HEK293 (cell line): ENCODE measurements at regions not wholly inside any gene's neighbourhood (a gene's known extent, or its start where the extent isn't known, plus 50 kb on each side); places are given as distances from the start of the nearest gene placed in this dataset.
A peak's percentile ranks its signal among the peaks of the same experiment; 100 is the strongest.
"Not testable (repeated sequence)": the region's sequence is repeated elsewhere in the genome, so short reads cannot be mapped to it uniquely, and the experiment has no call there.

Experiments used
- CTCF ChIA-PET: fragments of 350-600 bp; formaldehyde crosslinking; extraction: SDS; loops from one replicate; lab custom pipeline; 2021; ENCODE audit warnings: antibody characterized with exemption; lab: Yijun Ruan, JAX
- POLR2A ChIA-PET: fragments of 300-600 bp; formaldehyde crosslinking; extraction: SDS; loops from one replicate; lab custom pipeline; 2020; ENCODE audit warnings: antibody characterized with exemption, inconsistent platforms; lab: Yijun Ruan, JAX
- H3K27ac ChIP-seq: fragments of 200-500 bp; sonication (Bioruptor generic); 2 replicates; pipeline ENCODE4 v1.5.1; 2014; ENCODE audit warnings: low read depth, low read length, control low read depth, inconsistent platforms; ENCODE audit errors: extremely low read depth
- H3K36me3 ChIP-seq, 2 experiments: fragments of 200-500 bp in 1 of 2; sonication (Bioruptor generic) in 1 of 2; 1 replicate in 1 of 2; 2 replicates in 1 of 2; pipeline ENCODE4 v1.5.1; 2014 to 2017; ENCODE audit warnings: inconsistent platforms in 2 of 2, low read length in 2 of 2; ENCODE audit not compliant: control insufficient read depth in 2 of 2, insufficient read depth in 1 of 2
- H3K4me1 ChIP-seq: fragments of 200-500 bp; sonication (Bioruptor generic); 2 replicates; pipeline ENCODE4 v1.5.1; 2014; ENCODE audit warnings: mild to moderate bottlenecking, low read length, inconsistent platforms; ENCODE audit not compliant: control insufficient read depth, insufficient read depth
- H3K4me3 ChIP-seq: 2 replicates; pipeline ENCODE4 v1.5.1; 2011; ENCODE audit warnings: low read depth, mild to moderate bottlenecking, control low read depth, low read length, moderate library complexity
- H3K9me3 ChIP-seq: fragments of 200-500 bp; sonication (Bioruptor generic); 2 replicates; pipeline ENCODE4 v1.5.1; 2014; ENCODE audit warnings: low read depth, low read length, inconsistent platforms; ENCODE audit not compliant: control insufficient read depth, insufficient read depth
- KLF17 ChIP-seq: fragments of 450-650 bp; formaldehyde crosslinking; IDR thresholded peaks from 2 replicates; pipeline ENCODE4 v1.5.1; 2016; ENCODE audit warnings: missing biosample characterization, missing genetic modification characterization
- KLF9 ChIP-seq: fragments of 450-650 bp; formaldehyde crosslinking; IDR thresholded peaks from 2 replicates; pipeline ENCODE4 v1.5.1; 2016; ENCODE audit warnings: missing biosample characterization, missing genetic modification characterization, low read depth
- OVOL3 ChIP-seq: fragments of 450-650 bp; formaldehyde crosslinking; IDR thresholded peaks from 2 replicates; pipeline ENCODE4 v1.5.1; 2016; ENCODE audit warnings: missing biosample characterization, missing genetic modification characterization
- TCF7L2 ChIP-seq: IDR thresholded peaks from 2 replicates; pipeline ENCODE4 v1.6.1; 2011; ENCODE audit warnings: low read depth, mild to moderate bottlenecking, inconsistent platforms, low read length, moderate library complexity, borderline replicate concordance
- TRIM28 ChIP-seq: IDR thresholded peaks from 2 replicates; pipeline ENCODE4 v1.6.1; 2011; ENCODE audit warnings: low read length, control low read depth, borderline replicate concordance
- WT1 ChIP-seq: fragments of 450-650 bp; formaldehyde crosslinking; IDR thresholded peaks from 2 replicates; pipeline ENCODE4 v1.5.1; 2016; ENCODE audit warnings: missing biosample characterization, missing genetic modification characterization
- ZBTB7A ChIP-seq: fragments of 450-650 bp; formaldehyde crosslinking; IDR thresholded peaks from 2 replicates; pipeline ENCODE4 v1.5.1; 2016; ENCODE audit warnings: low read depth, missing biosample characterization, missing genetic modification characterization
- ZFP41 ChIP-seq: fragments of 450-650 bp; formaldehyde crosslinking; IDR thresholded peaks from 2 replicates; pipeline ENCODE4 v1.5.1; 2016; ENCODE audit warnings: missing biosample characterization, missing genetic modification characterization, borderline replicate concordance
- ZFP69B ChIP-seq: fragments of 450-650 bp; formaldehyde crosslinking; IDR thresholded peaks from 2 replicates; pipeline ENCODE4 v1.5.1; 2016; ENCODE audit warnings: missing biosample characterization, missing genetic modification characterization
- ZNF133 ChIP-seq: fragments of 450-650 bp; formaldehyde crosslinking; IDR thresholded peaks from 2 replicates; pipeline ENCODE4 v1.5.1; 2016; ENCODE audit warnings: missing biosample characterization, missing genetic modification characterization
- ZNF146 ChIP-seq: fragments of 450-650 bp; formaldehyde crosslinking; IDR thresholded peaks from 2 replicates; pipeline ENCODE4 v1.5.1; 2016; ENCODE audit warnings: missing biosample characterization, missing genetic modification characterization
- ZNF23 ChIP-seq: fragments of 450-650 bp; formaldehyde crosslinking; IDR thresholded peaks from 2 replicates; pipeline ENCODE4 v1.5.1; 2016; ENCODE audit warnings: missing biosample characterization, missing genetic modification characterization, borderline replicate concordance
- ZNF433 ChIP-seq: fragments of 450-650 bp; formaldehyde crosslinking; IDR thresholded peaks from 2 replicates; pipeline ENCODE4 v1.5.1; 2016; ENCODE audit warnings: missing biosample characterization, missing genetic modification characterization, low read depth
- ZNF513 ChIP-seq: fragments of 450-650 bp; IDR thresholded peaks from 2 replicates; pipeline ENCODE4 v1.5.1; 2018; ENCODE audit warnings: missing biosample characterization, missing genetic modification characterization
- ZNF610 ChIP-seq: fragments of 450-650 bp; formaldehyde crosslinking; IDR thresholded peaks from 2 replicates; pipeline ENCODE4 v1.5.1; 2016; ENCODE audit warnings: missing biosample characterization, missing genetic modification characterization, borderline replicate concordance
- ZNF677 ChIP-seq: fragments of 450-650 bp; IDR thresholded peaks from 2 replicates; pipeline ENCODE4 v1.5.0; 2018; ENCODE audit warnings: missing biosample characterization, mild to moderate bottlenecking, missing genetic modification characterization, moderate library complexity
- ZNF843 ChIP-seq: fragments of 450-650 bp; formaldehyde crosslinking; IDR thresholded peaks from 2 replicates; pipeline ENCODE4 v1.5.1; 2016; ENCODE audit warnings: missing biosample characterization, missing genetic modification characterization
- TF ChIP-seq, protein P1 (sequence below): fragments of 450-650 bp; formaldehyde crosslinking; IDR thresholded peaks from 2 replicates; pipeline ENCODE4 v1.5.1; 2016; ENCODE audit warnings: missing biosample characterization, missing genetic modification characterization
- TF ChIP-seq, protein P2 (sequence below): fragments of 450-650 bp; formaldehyde crosslinking; IDR thresholded peaks from 2 replicates; pipeline ENCODE4 v1.5.1; 2016; ENCODE audit warnings: missing biosample characterization, missing genetic modification characterization
- TF ChIP-seq, protein P3 (sequence below): fragments of 450-650 bp; formaldehyde crosslinking; IDR thresholded peaks from 2 replicates; pipeline ENCODE4 v1.5.1; 2017; ENCODE audit warnings: missing biosample characterization, missing genetic modification characterization

- H3K36me3 ChIP-seq, H3K4me1 ChIP-seq, POLR2A ChIA-PET, H3K9me3 ChIP-seq, CTCF ChIA-PET, H3K4me3 ChIP-seq, H3K27ac ChIP-seq: not testable (repeated sequence)
- peak; percentile 56 for TF ChIP-seq ZNF146 (tag by site-specific recombination)
Measured at GRCh38 chr4:138456349-138456748, 214.2 kb upstream of the SLC7A11 start.

GRCh38 chr4:138455097-138455496 is 212.9 kb upstream of the SLC7A11 start:
- Histone ChIP-seq H3K36me3 (no peaks in the 10 kb centered on the region), H3K4me1 (no peaks in the 10 kb centered on the region), H3K27ac (no peak overlapping the region), H3K9me3 (no peaks in the 10 kb centered on the region), H3K4me3 (no peak overlapping the region)
- CTCF ChIA-PET = interaction anchor here (0.5 kb wide), 1 partner anchor 272 kb away, joined by 3 read pairs; no protein-coding TSS in a partner anchor
- POLR2A ChIA-PET = no interaction called here
- TF ChIP-seq, protein P1, sequence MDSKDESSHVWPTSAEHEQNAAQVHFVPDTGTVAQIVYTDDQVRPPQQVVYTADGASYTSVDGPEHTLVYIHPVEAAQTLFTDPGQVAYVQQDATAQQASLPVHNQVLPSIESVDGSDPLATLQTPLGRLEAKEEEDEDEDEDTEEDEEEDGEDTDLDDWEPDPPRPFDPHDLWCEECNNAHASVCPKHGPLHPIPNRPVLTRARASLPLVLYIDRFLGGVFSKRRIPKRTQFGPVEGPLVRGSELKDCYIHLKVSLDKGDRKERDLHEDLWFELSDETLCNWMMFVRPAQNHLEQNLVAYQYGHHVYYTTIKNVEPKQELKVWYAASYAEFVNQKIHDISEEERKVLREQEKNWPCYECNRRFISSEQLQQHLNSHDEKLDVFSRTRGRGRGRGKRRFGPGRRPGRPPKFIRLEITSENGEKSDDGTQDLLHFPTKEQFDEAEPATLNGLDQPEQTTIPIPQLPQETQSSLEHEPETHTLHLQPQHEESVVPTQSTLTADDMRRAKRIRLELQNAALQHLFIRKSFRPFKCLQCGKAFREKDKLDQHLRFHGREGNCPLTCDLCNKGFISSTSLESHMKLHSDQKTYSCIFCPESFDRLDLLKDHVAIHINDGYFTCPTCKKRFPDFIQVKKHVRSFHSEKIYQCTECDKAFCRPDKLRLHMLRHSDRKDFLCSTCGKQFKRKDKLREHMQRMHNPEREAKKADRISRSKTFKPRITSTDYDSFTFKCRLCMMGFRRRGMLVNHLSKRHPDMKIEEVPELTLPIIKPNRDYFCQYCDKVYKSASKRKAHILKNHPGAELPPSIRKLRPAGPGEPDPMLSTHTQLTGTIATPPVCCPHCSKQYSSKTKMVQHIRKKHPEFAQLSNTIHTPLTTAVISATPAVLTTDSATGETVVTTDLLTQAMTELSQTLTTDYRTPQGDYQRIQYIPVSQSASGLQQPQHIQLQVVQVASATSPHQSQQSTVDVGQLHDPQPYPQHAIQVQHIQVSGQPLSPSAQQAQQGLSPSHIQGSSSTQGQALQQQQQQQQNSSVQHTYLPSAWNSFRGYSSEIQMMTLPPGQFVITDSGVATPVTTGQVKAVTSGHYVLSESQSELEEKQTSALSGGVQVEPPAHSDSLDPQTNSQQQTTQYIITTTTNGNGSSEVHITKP (tag by site-specific recombination) = no peak
- no peak for TF ChIP-seq TRIM28
- TF ChIP-seq ZFP41 (tag by site-specific recombination) = no peak
- TF ChIP-seq TCF7L2 = no peak
- TF ChIP-seq, protein P2, sequence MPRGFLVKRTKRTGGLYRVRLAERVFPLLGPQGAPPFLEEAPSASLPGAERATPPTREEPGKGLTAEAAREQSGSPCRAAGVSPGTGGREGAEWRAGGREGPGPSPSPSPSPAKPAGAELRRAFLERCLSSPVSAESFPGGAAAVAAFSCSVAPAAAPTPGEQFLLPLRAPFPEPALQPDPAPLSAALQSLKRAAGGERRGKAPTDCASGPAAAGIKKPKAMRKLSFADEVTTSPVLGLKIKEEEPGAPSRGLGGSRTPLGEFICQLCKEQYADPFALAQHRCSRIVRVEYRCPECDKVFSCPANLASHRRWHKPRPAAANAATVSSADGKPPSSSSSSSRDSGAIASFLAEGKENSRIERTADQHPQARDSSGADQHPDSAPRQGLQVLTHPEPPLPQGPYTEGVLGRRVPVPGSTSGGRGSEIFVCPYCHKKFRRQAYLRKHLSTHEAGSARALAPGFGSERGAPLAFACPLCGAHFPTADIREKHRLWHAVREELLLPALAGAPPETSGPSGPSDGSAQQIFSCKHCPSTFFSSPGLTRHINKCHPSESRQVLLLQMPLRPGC (tag by site-specific recombination) = no peak
- TF ChIP-seq KLF17 (tag by site-specific recombination) = no peak
- TF ChIP-seq ZNF610 (tag by site-specific recombination) = no peak
- no peak for TF ChIP-seq ZNF843
- no peak for TF ChIP-seq ZNF23
- no peak for TF ChIP-seq OVOL3 (tag by site-specific recombination)
- no peak for TF ChIP-seq ZNF513 (tag by site-specific recombination)
- no peak for TF ChIP-seq ZNF133
- TF ChIP-seq ZBTB7A (tag by site-specific recombination) = no peak
- no peak for TF ChIP-seq ZFP69B (tag by site-specific recombination)
- TF ChIP-seq WT1 (tag by site-specific recombination) = no peak
- TF ChIP-seq ZNF433 (tag by site-specific recombination) = no peak
- no peak for TF ChIP-seq KLF9 (tag by site-specific recombination)
- TF ChIP-seq, protein P3, sequence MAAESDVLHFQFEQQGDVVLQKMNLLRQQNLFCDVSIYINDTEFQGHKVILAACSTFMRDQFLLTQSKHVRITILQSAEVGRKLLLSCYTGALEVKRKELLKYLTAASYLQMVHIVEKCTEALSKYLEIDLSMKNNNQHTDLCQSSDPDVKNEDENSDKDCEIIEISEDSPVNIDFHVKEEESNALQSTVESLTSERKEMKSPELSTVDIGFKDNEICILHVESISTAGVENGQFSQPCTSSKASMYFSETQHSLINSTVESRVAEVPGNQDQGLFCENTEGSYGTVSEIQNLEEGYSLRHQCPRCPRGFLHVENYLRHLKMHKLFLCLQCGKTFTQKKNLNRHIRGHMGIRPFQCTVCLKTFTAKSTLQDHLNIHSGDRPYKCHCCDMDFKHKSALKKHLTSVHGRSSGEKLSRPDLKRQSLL (tag by site-specific recombination) = no peak
- no peak for TF ChIP-seq ZNF677 (tag by site-specific recombination)
